GM19025 (cell line): ENCODE measurements at regions not wholly inside any gene's neighbourhood (a gene's known extent, or its start where the extent isn't known, plus 50 kb on each side); places are given as distances from the start of the nearest gene placed in this dataset.
"Not testable (repeated sequence)": the region's sequence is repeated elsewhere in the genome, so short reads cannot be mapped to it uniquely, and the experiment has no call there.

Experiments
- ATAC-seq: cut with Tn5 transposase; IDR thresholded peaks from one replicate; pipeline ENCODE4 v1.9.1; 2021; ENCODE audit warnings: mild to moderate bottlenecking, low read depth, moderate library complexity; ENCODE audit not compliant: unreplicated experiment

DNA sequence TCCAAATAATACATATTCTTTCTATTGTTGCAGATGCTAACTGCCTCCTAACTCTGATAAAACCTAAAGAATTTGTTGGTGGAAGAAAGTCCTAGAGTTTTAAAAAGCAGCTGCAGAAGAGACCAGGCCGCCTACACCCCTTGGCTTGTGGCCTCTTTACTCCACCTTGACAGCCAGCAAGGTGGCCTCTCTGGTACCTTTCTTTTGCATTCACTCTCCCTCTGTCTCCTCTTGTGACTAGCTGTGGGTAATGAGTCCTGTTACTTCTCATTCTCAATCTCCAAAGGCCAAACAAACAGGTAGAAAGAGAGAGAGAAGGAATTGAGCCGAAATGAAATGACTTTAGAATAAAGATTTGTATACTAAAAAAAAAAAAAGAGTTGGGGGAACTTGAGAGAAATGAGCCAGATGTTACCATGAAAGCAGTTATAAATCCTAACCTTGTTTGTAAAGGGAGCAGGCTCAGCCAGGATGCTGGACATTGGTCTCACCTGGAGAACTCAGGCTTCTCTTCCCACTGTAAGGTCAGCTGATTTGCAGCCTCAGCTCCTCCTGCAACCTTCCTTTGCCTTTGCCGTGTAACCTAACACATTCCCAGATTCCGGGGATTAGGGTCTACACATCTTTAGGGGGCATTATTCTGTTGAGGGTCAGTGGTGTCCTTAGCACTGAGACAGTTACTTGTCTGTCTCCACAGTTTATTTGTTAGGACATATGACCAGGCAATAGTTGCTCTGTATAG, 164.1 kb upstream of the IRF2BP2 start:
- no peak for ATAC-seq

DNA sequence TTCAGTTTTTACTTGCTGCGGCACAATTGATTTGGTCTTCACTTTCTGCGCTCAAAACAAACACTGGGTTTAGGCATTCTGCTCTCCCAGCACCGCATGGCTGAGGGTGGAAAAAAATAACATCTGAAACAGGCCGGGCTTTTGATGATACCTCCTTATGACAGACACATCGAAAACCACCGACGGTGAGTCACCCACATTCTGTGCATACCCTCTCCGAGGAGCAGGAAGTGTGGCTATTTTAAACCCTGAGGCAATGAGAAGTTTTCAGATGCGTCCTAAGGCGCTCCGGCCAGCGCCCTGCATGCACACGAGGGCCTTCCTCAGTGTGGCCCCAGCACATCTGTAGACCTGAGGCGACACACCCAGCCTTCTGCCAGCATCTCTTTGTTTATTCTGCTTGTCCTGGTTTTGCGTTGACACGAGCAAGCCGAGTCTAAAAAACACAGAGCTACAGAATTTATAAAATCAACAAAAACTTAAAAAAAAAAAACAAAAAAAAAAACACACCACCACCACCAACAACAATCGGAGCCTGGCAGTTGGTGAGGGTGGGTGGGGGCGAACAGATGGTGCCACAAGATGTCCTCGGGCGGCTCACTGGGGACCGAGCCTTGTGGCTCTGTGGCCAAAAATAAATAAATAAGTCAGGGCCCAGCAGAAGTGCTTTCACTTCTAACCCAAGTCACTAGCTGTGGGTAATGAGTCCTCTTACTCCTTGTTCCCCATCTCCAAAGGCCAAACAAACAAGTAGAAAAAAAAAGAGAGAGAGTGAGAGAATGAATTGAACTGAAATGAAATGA, 162.6 kb upstream of the IRF2BP2 start:
- peak; percentile 94 for ATAC-seq

DNA sequence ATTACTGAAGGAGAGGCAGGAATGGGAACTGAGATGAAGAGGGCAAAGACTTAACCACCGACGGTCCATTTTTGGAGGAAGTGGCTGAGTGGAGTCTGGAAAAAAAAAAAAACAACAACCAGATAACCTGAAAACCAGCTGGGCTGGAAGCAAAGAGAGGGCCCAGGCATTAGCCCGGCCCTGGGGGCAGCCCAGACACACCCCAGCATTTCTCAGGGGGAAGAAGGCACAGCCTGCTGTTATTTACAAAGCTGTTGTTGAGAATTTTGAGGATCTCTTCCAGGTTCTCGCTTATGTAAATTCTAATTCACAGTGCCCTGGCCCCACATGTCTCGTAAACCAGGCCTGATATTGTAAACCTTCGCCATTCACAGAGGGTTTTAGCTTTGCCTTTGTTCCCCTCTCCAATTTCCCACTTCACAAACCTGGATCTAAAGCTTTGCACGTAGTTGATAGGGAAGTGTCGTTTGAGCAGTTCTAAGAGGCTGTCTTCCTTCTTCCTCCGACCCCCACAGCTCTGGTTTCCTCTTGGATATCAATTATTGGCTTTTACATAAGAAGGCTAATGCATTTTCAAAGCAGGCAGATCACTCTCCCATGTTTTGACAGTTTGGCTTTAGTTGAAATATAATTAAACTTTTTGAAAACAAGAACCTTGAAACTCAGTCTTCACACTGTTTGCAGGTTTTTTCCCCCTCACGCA, 161.8 kb upstream of the IRF2BP2 start:
- no peak for ATAC-seq

DNA sequence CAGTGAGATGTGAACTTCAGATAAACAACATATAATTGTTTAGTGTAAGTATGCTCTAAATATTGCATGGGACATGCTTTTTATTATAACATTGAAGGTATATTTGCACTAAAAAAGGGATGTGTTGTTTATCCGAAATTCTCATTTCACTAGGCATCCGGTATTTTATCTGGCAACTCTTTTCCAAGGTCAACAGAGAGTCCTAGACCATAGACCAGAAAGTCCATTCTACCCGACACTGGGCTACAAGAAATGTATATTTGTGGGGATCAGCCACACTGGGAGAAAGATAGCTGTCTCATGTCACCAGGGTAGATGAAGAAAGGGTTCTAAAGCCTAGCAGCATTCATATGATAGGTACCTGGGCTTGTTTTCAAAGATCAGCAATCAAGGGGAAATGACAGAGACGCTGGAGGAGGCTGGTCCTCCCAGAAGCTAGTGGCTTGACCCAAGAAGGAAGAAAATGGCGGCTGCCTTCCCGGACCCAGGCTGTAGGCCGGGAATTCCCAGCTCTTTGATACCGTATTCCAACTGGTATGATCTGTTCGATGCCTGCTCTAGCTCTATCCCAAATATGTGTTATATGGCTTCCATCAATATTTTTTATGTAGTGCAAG, 161.1 kb upstream of the IRF2BP2 start:
- no peak for ATAC-seq

DNA sequence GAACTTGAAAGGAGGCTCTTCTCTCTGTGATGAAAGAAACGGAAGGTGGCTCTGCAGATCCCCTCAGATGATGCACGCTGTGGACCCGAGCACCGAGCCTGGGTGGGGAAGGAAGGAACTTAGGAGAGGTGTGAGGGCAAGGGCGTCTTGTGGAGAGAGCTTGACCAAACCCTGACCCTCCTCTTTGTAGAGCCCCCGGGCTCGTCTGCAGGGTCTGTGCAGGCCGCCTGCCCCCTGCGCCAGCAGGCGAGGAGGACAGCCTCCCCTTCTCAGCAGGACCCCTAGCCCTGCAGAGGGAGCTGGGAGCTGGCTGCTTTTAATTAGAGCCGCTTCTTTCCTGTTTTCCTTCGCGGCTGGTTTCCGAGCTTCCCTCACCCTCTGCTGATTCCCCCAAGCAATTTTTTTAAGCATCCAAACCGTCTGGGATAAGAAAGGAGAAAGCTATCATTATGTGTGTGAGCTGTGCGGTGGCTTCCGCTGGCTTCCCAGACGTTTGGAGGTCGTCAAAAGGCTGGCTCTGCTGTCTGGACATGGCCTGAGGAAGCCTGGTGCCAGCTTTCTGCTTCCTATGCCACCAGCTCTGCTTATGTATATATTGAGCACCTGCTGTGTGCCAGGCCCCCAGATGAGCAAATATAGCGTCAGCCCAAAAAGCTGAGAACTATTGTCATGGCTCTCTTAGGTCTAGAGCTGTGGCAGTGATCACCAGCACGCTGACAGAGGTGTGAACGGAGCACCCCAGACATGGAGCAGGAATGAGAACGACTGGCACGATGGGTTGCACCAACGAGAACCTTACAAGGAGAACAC, 160.2 kb upstream of the IRF2BP2 start:
- no peak for ATAC-seq

DNA sequence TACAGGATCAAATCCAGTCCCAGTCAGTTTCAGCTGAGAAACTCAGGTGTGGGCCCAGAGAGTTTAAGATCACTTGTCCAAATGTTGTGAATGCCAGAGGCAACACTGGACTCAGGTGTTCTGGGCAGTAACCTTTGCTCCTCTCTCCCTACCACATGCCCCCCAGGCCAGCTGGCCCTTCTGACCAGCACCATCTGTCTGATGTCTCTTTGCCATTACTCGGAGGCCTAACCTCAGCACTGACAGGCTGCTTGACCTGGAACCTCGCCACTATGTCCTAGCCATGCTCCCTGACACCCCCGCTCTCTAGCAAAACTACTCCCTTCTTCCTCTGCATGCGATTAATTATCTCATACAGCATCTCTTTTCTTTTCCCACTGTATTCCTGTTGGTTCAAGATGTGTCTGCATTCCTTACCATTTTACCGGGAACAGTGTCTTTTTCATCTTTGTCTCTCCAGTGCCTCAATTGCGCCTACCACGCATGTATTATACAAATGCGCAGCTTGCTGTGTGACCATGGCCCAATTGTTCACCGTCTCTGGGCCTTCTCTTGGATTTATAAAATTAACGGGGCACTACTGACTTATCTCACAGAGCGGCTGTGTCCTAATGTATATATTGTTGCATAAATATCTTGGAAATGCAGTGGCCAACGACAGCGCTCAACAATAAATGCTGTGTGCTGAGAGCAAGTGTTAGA, 159.5 kb upstream of the IRF2BP2 start:
- ATAC-seq, result no peak

DNA sequence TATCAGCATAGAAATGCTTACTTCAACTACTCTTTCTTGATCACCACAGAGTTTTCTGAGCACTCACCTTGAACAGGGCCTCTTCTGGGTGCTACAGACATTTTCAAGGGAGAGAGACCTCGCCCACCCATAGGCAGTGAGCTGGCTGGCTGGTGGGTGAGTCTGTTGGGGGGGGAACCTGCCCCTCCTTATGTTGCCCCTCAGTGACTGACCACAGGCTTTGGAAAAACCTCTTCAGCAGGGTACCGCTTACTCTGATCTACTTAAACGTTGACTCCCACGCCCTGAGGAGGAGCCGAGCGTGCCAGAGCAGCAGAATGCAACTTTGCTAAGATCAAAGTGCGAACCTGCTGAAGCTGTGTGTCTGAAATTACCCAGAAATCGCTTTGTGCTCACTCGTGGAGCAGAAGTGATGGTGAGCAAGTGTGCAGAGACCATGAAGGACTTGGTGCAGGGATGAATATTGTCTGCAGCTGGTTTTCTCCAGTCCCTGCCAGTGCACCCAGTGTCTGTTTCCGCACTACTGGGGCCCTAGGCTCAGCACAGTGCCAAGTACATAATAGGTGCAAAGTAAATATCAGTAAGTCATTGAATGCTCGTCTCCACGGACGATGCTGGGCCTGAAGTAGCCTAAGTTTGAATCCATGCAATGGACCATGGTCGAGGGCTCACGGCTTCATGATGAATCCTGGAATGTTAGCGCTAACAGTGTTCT, 158.7 kb upstream of the IRF2BP2 start:
- ATAC-seq, result no peak

DNA sequence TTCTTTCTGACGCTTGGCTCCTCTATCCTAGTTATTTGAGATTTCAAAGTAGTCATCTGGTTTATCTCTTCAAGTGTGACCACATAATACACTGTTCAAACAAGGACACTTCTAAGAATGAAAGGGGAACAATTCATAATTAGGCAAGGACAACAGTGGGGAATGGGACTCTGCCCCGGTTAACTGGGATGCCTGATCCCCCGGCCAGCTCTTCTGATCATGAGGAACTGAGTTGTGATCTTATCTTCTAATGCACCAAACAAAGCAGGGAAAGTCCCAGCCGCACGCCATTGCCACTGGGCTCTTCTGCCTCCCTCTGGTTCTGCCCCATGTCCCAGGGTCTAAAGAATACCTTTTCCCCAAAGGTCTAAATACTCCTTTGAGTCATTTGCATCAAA, 158.2 kb upstream of the IRF2BP2 start:
- ATAC-seq, result no peak

DNA sequence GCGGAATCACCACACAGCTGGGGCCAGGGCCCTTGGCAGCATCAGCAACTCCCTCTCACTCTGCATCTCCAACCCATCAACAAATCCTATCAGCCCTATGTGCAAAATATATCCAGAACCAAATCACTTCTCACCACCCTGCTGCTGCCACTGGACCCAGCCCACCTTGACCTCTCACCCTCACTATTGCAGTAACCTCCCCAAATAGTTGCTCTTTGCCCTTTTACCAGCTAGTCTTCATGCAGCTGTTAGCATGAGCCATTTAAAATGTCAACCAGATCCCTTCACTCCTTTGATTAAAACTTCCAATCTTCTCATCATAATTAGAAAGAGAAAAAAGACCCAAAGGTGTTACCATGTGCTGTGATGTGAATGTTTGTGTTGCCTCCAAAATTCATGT, 155.7 kb upstream of the IRF2BP2 start:
- no peak for ATAC-seq

DNA sequence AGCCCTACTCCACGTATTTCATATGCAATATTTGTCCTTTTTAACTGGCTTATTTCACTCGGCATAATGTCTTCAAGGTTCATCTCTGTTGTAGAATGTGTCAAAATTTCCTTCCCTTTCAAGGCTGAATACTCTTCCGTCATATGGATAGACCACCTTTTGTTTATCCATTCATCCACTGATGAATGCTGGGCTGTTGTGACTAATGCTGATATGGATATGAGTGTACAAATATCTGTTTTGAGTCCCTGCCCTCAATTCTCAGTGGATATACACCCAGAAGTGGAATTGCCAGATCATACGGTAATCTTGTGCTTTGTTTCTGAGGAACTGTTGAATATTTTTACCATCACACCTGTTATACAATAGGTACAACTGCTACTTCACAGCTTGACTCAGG, 155.2 kb upstream of the IRF2BP2 start:
- no peak for ATAC-seq

DNA sequence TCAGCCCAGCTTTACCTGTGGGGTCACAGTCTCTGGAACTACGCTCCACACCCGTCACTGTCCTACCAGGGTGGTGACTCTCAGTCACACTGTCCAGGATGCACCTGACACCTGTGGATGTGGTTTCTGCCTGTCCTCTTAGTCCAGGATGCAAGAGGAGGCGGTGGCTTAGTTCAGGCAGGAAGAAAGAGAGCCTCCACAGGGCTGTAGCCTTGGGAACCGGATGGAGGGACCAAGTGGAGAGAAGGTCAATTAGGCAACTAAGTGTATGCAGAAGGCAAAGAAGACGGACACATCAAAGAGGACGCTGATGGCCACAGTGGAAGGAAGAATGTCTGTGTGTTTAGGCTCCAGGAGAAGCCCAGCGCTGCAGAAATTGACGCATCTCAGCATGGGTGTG, 153.9 kb upstream of the IRF2BP2 start:
- ATAC-seq, result no peak

DNA sequence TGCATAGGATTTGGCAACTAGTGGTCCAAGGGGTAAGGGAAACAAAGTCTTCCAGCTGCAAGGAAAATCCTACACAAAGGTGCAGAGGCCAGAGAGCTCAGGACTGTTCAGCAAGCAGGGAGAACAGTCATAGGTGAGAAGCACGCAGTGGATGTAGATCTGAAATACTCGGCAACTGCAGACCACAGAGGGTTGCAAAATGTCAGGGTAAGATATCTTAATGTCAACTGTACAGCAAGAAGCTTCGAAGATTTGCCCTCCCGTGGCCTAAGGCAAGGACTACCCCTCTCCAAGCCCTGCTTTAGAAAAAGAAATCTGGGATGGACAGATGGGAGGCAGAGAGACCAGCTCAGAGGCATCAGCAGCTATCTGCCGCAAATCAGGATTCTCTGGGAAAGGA, 153.4 kb upstream of the IRF2BP2 start:
- no peak for ATAC-seq

DNA sequence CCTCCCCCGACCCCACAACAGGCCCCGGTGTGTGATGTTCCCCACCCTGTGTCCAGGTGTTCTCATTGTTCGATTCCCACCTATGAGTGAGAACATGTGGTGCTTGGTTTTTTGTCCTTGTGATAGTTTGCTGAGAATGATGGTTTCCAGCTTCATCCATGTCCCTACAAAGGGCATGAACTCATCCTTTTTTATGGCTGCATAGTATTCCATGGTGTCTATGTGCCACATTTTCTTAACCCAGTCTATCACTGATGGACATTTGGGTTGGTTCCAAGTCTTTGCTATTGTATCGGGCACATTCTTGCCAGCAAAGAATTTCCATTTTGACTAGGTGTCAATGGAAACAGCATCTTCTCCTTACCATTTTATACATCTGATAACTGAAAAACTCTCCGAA, 152.1 kb upstream of the IRF2BP2 start:
- not testable (repeated sequence) for ATAC-seq

DNA sequence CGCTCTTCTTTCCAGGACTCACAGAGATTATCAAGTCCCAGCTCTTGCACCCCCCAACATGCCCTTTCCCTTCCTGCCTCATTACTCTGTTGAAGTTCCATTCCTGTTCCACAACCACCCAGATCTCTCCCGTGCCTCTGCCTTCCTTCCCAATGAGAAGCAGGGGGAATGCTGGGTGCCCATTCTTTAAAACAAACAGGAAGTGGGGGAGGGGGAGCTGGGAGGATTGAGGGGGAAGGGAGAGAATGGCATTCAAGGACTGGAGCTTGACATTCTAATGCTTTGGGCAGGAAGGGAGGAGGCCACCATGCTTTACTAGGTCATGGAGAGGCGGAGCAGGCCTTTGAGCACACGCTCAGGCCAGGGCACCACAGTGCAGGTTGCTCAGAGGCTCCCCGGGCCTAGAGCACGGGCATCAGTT, 150.3 kb upstream of the IRF2BP2 start:
- ATAC-seq, result no peak

DNA sequence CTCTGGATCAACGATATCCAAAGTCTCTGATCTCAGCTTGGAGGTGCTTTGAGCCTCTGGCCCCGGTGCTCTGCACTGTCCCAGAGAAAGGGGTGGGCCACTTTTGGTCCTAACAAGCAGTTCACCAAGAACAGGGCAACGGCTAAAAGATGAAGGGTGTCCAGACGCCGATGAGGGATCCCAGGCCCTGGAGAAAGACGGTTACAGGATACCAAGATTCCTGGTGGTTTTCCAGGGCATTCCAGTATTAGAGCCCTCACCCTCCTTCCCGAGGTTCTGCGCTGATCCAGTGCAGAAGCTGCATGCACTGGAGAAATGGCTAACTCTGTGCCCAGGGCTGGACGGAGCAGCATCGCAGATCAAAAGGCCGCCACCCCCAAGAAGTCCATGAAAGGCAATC, 149.9 kb upstream of the IRF2BP2 start:
- ATAC-seq, result no peak

DNA sequence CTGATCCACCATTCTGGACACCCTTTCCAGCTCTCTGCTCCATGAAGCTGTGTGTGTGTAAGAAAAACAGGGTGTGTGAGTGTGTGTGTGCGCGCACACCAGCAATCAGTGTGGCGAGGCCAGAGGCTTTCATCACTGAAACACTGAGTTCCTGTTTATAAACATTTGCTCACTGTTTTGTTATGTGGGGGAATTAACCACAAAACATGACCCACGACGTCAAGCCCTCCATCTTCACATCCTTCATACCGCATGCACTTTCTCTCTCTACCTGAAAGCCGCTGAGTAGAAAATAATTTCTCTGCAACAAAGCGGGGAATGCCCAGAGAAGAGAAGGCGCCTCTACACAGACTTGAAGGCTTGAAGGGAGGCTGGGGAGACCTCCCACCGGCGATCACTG, 148.9 kb upstream of the IRF2BP2 start:
- no peak for ATAC-seq

DNA sequence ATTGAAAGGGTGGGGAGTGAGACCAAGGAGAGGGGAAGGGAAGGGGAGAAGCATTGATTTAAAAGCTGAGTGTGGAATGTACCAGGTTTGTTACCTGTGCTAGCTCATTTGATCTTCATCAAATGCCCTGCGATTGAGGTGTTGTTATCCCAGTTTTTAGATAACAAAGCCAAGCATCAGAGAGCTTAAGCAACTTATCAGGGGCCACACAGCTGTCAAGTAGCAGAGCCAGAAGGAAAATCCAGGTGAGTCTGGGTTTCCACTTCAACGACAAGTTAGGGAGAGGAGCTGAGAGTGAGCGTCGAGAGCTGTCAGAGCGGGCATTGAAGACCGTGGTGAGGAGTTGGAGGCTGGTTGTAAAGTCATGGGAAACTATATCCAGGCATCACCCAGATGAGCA, 146.9 kb upstream of the IRF2BP2 start:
- no peak for ATAC-seq

DNA sequence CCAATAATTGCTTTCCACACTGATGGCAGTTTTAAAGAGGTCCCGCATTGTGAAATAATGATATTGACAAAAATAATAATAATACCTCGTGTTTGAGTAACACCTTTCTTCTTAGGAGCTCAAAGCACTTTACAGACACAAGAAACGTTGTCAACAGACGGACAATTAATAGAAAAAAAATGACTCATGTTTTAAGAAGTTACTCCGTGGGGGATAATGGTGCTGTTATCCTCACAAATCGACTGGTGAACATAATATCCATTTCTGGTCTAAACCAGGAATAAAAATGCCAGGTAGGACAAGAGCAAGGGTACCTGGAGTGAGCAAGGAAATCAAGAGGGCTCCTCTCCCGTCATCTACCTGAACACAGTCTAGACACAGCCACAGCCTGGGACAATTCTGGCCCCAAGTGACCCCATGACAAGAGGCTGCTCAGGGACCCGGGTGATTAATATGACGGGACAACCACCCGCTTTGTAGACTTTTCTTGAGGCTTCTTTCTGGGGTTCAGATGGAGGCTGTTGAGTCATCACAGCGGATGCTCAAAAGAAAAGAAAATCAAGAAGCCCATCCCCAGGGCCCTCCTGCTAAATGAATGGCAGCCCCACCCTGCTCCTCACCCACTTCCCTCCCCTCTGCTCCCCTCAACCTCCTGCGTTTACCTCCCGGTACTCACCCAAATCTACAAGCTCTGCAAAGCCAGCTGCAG, 146.2 kb upstream of the IRF2BP2 start:
- no peak for ATAC-seq
